Tibial nerve (tissue), 4 donors: ENCODE measurements at regions not wholly inside any gene's neighbourhood (a gene's known extent, or its start where the extent isn't known, plus 50 kb on each side); places are given as distances from the start of the nearest gene placed in this dataset.

Experiments
- CTCF ChIP-seq, 5 experiments: fragments of 200-600 bp in 3 of 5; fragments of 450-650 bp in 2 of 5; sonication (generic) in 3 of 5; IDR thresholded peaks; one replicate each; pipeline ENCODE4 v1.5.1; 2016 to 2019; ENCODE audit warnings: antibody characterized with exemption in 5 of 5, mild to moderate bottlenecking in 3 of 5, moderate library complexity in 2 of 5
- EP300 ChIP-seq, 2 donors: sonication (generic); formaldehyde crosslinking; IDR thresholded peaks; one replicate each; pipeline ENCODE4 v1.6.1; 2017; ENCODE audit warnings: antibody characterized with exemption in 2 of 2, mild to moderate bottlenecking in 1 of 2
- POLR2A ChIP-seq, 2 donors: fragments of 450-650 bp; IDR thresholded peaks; one replicate each; pipeline ENCODE4 v1.6.1; 2017; ENCODE audit warnings: antibody characterized with exemption in 2 of 2, mild to moderate bottlenecking in 2 of 2, moderate library complexity in 2 of 2

- no peak for TF ChIP-seq CTCF (IDR thresholded peaks at IDR 0.05)
- TF ChIP-seq POLR2A (IDR thresholded peaks at IDR 0.05), result no peak
- no peak for TF ChIP-seq EP300 (IDR thresholded peaks at IDR 0.05)
These were observed 513.0 kb downstream of the GALR1 start for GRCh38 chr18:77762642-77763041.
